OCI-LY1 (cell line): ENCODE measurements at regions not wholly inside any gene's neighbourhood (a gene's known extent, or its start where the extent isn't known, plus 50 kb on each side); places are given as distances from the start of the nearest gene placed in this dataset.

Experiments used
- CTCF ChIP-seq: fragments of 200-600 bp; sonication (generic), shearing (Covaris generic); IDR thresholded peaks from 2 replicates; pipeline ENCODE4 v1.5.1; 2017; ENCODE audit warnings: mild to moderate bottlenecking, antibody characterized with exemption, low read length, moderate library complexity, mixed read lengths
- EZH2 ChIP-seq: fragments of 200-600 bp; sonication (generic), shearing (Covaris generic); IDR thresholded peaks from 2 replicates; pipeline ENCODE4 v1.8.0; 2017; ENCODE audit warnings: borderline replicate concordance, mixed run types, mild to moderate bottlenecking, antibody characterized with exemption, low read length, moderate library complexity, mixed read lengths

GRCh38 chr4:179678093-179678814 lies 2236.0 kb upstream of the AGA start:
- no peak for TF ChIP-seq CTCF
- no peak for TF ChIP-seq EZH2
